Breast epithelium (tissue), 4 donors: ENCODE measurements at regions not wholly inside any gene's neighbourhood (a gene's known extent, or its start where the extent isn't known, plus 50 kb on each side); places are given as distances from the start of the nearest gene placed in this dataset.

Experiments used
- DNase-seq, 2 donors: peaks; one replicate each; pipeline ENCODE4 v3.0.0-alpha.2; 2019; ENCODE audit warnings: low spot score in 2 of 2
- H3K27ac ChIP-seq, 2 donors: fragments of 200-600 bp; sonication (generic) in 1 of 2; one replicate each; pipeline ENCODE4 v1.5.1; 2016 to 2019; ENCODE audit warnings: mild to moderate bottlenecking in 1 of 2
- H3K27me3 ChIP-seq, 2 donors: fragments of 200-600 bp; sonication (generic) in 1 of 2; one replicate each; pipeline versions ENCODE4 v1.5.1 to v1.6.0; 2017 to 2019; ENCODE audit warnings: control low read depth in 1 of 2, mild to moderate bottlenecking in 1 of 2
- H3K36me3 ChIP-seq: fragments of 200-600 bp; one replicate; pipeline ENCODE4 v1.5.1; 2019
- H3K4me1 ChIP-seq, 2 donors: fragments of 200-600 bp; sonication (generic); one replicate each; pipeline ENCODE4 v1.5.1; 2016 to 2019; ENCODE audit warnings: control low read depth in 1 of 2
- H3K4me3 ChIP-seq, 3 donors: fragments of 200-600 bp; sonication (generic); 1 replicate in 2 of 3; 2 replicates in 1 of 3; pipeline ENCODE4 v1.5.1; 2016 to 2019; ENCODE audit warnings: mild to moderate bottlenecking in 3 of 3, moderate library complexity in 2 of 3
- H3K9me3 ChIP-seq, 2 donors: fragments of 200-600 bp; sonication (generic) in 1 of 2; one replicate each; pipeline ENCODE4 v1.5.1; 2016 to 2019; ENCODE audit warnings: control low read depth in 1 of 2
- CTCF ChIP-seq, 3 donors: fragments of 450-650 bp; IDR thresholded peaks; one replicate each; pipeline ENCODE4 v1.5.1; 2016 to 2017; ENCODE audit warnings: antibody characterized with exemption in 3 of 3, mild to moderate bottlenecking in 3 of 3, moderate library complexity in 3 of 3
- POLR2A ChIP-seq: fragments of 450-650 bp; IDR thresholded peaks from one replicate; pipeline ENCODE4 v1.6.1; 2016; ENCODE audit warnings: antibody characterized with exemption, mild to moderate bottlenecking, moderate library complexity
- POLR2AphosphoS5 ChIP-seq, 3 donors: sonication (generic); formaldehyde crosslinking; IDR thresholded peaks; one replicate each; pipeline ENCODE4 v1.6.1; 2017; ENCODE audit warnings: antibody characterized with exemption in 3 of 3
- intact Hi-C: fragments of 100-400 bp; cut with DNase I; formaldehyde crosslinking; loops from one replicate; pipeline ENCODE4 v1.15.1; 2023; ENCODE audit warnings: low total_unique reads

GRCh38 chr5:106530150-106530549 is 1140.6 kb downstream of the EFNA5 start:
- Histone ChIP-seq H3K27me3 (no peaks in the 10 kb centered on the region), H3K4me1 (no peaks in the 10 kb centered on the region), H3K27ac (no peak overlapping the region), H3K9me3 (no peaks in the 10 kb centered on the region), H3K4me3 (no peak overlapping the region), H3K36me3 (no peaks in the 10 kb centered on the region)
- TF ChIP-seq POLR2A (no peak), POLR2AphosphoS5 (IDR thresholded peaks at IDR 0.05) (no peak), CTCF (IDR thresholded peaks at IDR 0.05) (no peak)
- intact Hi-C loops = no loop called here
- no peak for DNase-seq

GRCh38 chr5:106525438-106525837 is 1145.3 kb downstream of the EFNA5 start:
- no peaks in the 10 kb centered on the region for H3K4me1 ChIP-seq
- H3K9me3 ChIP-seq = no peaks in the 10 kb centered on the region
- DNase-seq = no peak
- TF ChIP-seq POLR2A (no peak), POLR2AphosphoS5 (IDR thresholded peaks at IDR 0.05) (no peak), CTCF (IDR thresholded peaks at IDR 0.05) (no peak)
- H3K36me3 ChIP-seq = no peaks in the 10 kb centered on the region
- no peaks in the 10 kb centered on the region for H3K27me3 ChIP-seq
- intact Hi-C loops = no loop called here
- no peak overlapping the region for H3K4me3 ChIP-seq
- no peak overlapping the region for H3K27ac ChIP-seq

- H3K36me3 ChIP-seq = no peaks in the 10 kb centered on the region
- H3K27me3 ChIP-seq = no peaks in the 10 kb centered on the region
- no peaks in the 10 kb centered on the region for H3K4me1 ChIP-seq
- H3K9me3 ChIP-seq = no peaks in the 10 kb centered on the region
- no peak for TF ChIP-seq POLR2AphosphoS5 (IDR thresholded peaks at IDR 0.05)
- no peak for TF ChIP-seq POLR2A
- no peak for TF ChIP-seq CTCF (IDR thresholded peaks at IDR 0.05)
- no peak overlapping the region for H3K4me3 ChIP-seq
- intact Hi-C loops = no loop called here
- H3K27ac ChIP-seq = no peak overlapping the region
- DNase-seq = no peak
Observed at GRCh38 chr5:106523852-106524251, 1146.9 kb downstream of the EFNA5 start.

GRCh38 chr5:106522296-106522695 is 1148.4 kb downstream of the EFNA5 start:
- Histone ChIP-seq H3K36me3 (no peaks in the 10 kb centered on the region), H3K9me3 (no peaks in the 10 kb centered on the region), H3K27ac (no peak overlapping the region), H3K4me1 (no peaks in the 10 kb centered on the region), H3K4me3 (no peak overlapping the region), H3K27me3 (no peaks in the 10 kb centered on the region)
- intact Hi-C loops = no loop called here
- TF ChIP-seq POLR2AphosphoS5 (IDR thresholded peaks at IDR 0.05) (no peak), CTCF (IDR thresholded peaks at IDR 0.05) (no peak), POLR2A (no peak)
- DNase-seq = no peak

- no peak for DNase-seq
- no peak overlapping the region for H3K4me3 ChIP-seq
- no peaks in the 10 kb centered on the region for H3K36me3 ChIP-seq
- TF ChIP-seq POLR2A (no peak), POLR2AphosphoS5 (IDR thresholded peaks at IDR 0.05) (no peak), CTCF (IDR thresholded peaks at IDR 0.05) (no peak)
- H3K27ac ChIP-seq = no peak overlapping the region
- intact Hi-C loops = no loop called here
- no peaks in the 10 kb centered on the region for H3K9me3 ChIP-seq
- no peaks in the 10 kb centered on the region for H3K4me1 ChIP-seq
- H3K27me3 ChIP-seq = no peaks in the 10 kb centered on the region
Observed at GRCh38 chr5:106521701-106522100, 1149.0 kb downstream of the EFNA5 start.
